ENCODE measurements at regions not wholly inside any gene's neighbourhood (a gene's known extent, or its start where the extent isn't known, plus 50 kb on each side); places are given as distances from the start of the nearest gene placed in this dataset.

DNA sequence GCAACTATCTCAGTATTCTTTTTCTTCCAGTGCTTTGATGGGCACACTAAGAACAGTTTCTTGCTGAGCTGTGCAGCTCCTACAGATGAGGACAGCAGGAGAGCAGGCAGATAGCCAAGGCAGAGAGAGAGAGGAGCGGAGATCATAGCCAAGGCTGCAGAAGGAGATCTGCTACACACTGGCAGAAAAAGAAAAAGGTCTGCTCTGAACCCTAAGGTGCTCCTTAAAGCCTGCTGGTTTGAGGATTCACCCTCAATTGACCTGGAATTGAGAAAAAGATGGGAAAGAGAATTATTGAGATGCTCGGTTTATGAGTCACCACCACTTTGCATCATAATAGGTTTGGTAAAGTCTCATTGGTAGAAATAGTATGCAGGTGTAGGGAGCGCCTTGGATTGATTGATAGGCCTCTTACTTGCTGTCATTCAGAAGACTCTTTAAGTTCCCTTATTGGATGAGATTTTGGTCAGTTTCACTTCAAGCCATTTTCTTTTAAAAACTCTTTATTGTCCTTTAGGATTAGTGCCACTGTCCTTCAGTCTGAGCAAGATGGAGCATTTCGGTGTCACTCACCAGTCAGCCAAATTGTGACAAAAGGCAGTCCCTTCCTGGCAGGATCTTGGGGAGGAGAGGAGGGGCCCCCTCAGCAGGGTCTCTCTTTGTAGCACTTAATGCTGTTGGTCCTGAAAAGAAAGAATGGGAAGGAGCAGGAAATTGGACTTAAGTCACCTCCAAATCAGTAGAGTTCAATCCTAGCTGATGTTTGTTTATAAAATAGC, 685.0 kb downstream of the ADGRL2 start:
- TF ChIP-seq SIN3A (IDR thresholded peaks at IDR 0.05; ENCODE audit: borderline replicate concordance, insufficient read depth, low read length) (no peak), TAF1 (IDR thresholded peaks at IDR 0.05; ENCODE audit: borderline replicate concordance, insufficient read depth, low read length) (no peak), FOXP2 (optimal IDR thresholded peaks at IDR 0.05; ENCODE audit: borderline replicate concordance, extremely low read depth, extremely low read length, insufficient read depth) (no peak)
